ENCODE measurements at regions not wholly inside any gene's neighbourhood (a gene's known extent, or its start where the extent isn't known, plus 50 kb on each side); places are given as distances from the start of the nearest gene placed in this dataset.
"Not testable (repeated sequence)": the region's sequence is repeated elsewhere in the genome, so short reads cannot be mapped to it uniquely, and the experiment has no call there.

- DNase-seq (ENCODE audit: low read depth), result no peak
Measured at GRCh38 chr15:60134609-60135008, 130.5 kb downstream of the FOXB1 start.

DNA sequence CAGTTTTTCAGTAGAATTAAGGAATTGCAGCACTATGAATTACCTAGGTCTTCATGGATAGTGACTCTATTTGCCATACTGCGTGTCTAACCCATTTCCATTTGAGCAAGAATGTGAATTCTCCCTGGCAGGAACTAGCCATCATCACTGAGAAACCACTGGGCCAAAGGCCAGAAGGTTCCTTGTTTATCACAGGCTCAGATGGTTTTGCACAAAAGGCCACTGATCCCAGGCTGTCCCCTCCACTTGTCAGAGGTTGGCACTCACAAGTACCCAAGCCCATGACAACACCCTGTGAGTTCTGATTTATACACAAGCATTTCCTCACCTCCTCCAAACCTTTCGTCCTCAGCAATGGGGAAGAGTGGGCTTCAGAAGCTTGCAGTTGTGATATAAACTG is 131.8 kb downstream of the FOXB1 start:
- no peak for DNase-seq (ENCODE audit: low read depth)

- DNase-seq (ENCODE audit: low read depth), result peak; percentile 73
Measured at GRCh38 chr15:60137711-60138396, 133.7 kb downstream of the FOXB1 start.

GRCh38 chr15:60138397-60138968 is 134.4 kb downstream of the FOXB1 start:
- DNase-seq (ENCODE audit: low read depth), result no peak

- DNase-seq (ENCODE audit: low read depth), result no peak
Measured at GRCh38 chr15:60152386-60152785, 148.3 kb downstream of the FOXB1 start.

DNA sequence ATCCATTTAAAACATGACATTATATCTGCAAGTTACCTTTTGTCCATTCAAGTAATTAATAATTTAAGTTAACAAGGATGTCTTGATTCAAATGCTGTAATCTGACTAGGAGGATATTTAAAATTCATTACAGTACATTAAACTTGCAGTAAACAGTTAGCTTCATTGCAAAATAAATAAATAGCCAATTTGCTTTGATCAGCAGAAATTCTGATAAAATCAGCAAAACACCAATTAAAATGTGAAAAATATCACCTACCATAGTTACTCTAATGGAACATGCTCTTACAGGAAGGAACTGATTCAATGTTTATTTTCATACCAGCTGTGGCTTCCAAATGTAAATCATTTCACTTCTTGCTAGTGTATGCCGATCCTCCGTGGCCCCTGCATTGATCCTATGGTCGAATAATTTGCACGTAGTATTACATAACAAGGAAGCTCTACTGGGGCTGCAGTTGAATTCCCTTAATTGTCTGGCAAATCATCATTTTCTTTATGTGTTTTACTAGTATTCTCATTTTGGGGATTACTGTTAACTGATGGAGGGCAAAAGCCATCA is 150.7 kb downstream of the FOXB1 start:
- no peak for DNase-seq (ENCODE audit: low read depth)

DNA sequence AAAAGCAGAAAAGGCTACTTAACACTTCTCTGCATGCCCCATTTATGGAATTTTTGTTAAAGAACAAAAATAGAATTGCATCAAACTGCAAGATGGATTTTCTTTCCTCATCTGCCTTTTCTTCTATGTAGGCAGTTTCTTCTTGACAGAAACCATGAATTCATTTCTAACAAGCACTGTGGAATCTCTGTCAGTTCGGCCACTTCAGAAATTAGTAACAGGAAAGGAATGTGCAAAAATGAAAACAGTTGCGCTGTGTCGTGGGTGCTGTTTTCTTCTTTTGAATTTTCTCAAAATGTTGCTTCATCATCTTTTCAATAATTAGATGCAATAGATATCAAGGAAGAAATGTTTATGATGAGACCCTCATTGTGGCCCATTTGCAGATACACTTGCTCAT is 151.6 kb downstream of the FOXB1 start:
- peak; percentile 15 for DNase-seq (ENCODE audit: low read depth)

DNA sequence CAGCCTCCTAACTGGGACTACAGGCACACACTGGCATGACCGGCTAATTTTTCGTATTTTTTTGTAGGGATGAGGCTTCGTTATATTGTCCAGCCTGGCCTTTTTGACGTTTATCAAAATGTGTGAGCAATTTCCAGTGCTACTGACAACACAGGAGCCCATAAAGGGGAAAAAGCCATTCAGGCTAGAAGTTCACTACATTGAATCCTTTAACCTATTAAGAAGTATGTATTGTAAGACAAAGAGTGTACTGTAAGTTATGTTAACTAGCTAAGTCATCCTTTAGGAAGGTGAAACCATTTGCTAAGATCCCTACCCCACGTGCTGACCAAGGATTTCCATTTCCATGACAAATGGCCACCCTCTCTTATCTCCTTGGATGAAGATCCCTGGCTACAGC is 156.8 kb downstream of the FOXB1 start:
- no peak for DNase-seq (ENCODE audit: low read depth)

DNA sequence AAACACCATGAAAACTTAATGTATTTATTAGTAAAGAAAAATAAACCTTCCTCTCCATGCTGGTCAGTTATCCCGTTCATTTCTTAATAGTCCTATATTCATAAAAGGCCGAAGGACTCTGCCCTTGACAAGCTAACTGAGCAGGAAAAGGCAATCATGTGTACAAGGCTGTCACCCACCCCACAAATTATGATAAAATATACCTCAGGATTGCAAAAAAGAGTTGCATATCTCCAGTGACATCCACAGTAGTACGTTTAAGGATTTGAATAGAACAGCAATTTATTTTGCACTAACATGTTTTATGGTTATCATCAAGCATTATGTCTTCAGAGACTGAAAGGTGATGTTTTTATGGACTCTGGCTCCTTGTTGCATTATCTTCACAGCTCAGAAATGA is 157.6 kb downstream of the FOXB1 start:
- DNase-seq (ENCODE audit: low read depth), result no peak

- no peak for DNase-seq (ENCODE audit: low read depth)
Measured at GRCh38 chr15:60162251-60162967, 158.3 kb downstream of the FOXB1 start.

DNA sequence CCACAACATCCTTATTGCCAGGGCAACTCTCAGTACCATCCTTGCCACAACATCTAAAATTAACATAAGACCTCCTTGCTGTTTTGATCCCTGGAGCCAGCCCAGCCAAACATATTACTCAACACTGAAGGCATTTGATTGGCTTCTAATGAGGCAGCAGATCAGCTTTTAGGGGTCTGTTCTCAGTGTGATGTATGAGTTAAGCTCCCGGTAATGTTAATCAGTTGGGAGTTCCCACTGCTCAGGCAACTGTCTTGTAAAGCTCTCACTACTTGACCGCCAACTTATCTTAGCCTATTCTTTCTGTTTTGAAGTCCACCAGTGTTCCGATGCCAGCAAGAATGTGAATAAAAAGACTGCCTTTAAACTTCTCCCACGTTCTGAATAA is 158.9 kb downstream of the FOXB1 start:
- DNase-seq (ENCODE audit: low read depth), result no peak

- no peak for DNase-seq (ENCODE audit: low read depth)
Measured at GRCh38 chr15:60165111-60165510, 161.0 kb downstream of the FOXB1 start.

DNA sequence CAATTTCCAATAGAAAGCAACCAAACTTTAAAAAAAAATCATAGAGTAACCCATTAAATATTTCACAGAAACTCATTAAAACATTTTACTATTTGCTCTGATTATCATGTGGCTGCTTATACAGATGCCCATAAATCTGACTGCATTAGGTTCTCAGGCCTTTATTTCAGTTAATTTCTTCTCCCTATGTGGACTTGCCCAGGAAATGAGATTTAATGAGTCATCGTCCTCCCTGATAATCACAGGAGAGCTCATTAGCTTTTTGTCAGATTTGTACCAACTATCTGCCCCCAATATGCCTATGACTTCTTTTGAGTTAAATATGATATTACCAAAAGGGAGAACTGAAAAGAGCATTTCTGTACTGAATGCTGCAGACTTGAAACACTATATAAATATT is 168.0 kb downstream of the FOXB1 start:
- no peak for DNase-seq (ENCODE audit: low read depth)

DNA sequence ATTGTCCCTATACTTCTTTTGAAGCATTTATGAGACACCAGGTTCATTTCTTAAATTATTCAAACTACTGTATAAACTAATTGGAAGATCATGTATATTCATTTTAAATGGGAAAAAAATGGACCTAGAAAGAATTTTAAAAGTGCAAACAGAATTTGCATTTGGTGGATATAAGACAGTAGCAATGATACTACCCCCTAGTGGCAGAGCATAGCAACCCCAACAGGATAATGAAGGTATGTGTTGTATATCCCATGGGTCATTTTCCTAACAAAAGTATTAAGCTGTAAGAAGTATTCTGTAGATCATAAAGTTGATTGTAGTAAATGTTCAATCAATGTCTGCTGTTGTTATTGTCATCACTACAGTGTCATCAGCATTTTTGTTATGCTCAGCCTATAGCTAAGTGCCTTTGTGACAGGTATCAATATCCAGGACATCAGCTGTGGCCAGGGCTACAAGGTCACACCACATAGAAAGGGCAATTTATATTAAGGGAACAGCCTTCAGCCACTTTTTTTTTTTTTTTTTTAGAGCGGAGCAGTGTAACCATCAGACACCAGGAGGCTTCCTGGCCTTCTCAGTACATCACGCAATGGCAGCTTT is 175.8 kb downstream of the FOXB1 start:
- peak; percentile 55 for DNase-seq (ENCODE audit: low read depth)

DNA sequence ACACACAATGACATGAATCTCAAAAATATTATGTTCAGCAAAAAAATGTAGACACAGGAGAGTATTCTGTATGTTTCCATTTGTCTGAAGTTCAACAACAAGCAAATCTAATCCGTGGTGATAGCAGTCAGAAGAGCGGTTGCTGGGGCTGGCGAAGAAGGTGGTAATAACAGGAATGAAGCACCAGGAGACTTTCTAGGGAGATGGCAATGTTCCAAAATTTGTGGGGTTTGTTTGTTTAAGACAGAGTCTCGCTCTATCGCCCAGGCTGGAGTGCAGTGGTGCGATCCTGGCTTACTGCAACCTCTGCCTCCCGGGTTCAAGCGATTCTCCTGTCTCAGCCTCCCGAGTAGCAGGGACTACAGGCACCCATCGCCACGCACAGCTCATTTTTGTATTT is 177.8 kb downstream of the FOXB1 start:
- not testable (repeated sequence) for DNase-seq (ENCODE audit: low read depth)

- DNase-seq (ENCODE audit: low read depth), result no peak
Measured at GRCh38 chr15:60183366-60183765, 179.3 kb downstream of the FOXB1 start.

- peak; percentile 11 for DNase-seq (ENCODE audit: low read depth)
Measured at GRCh38 chr15:60184579-60184978, 180.5 kb downstream of the FOXB1 start.

- no peak for DNase-seq (ENCODE audit: low read depth)
Measured at GRCh38 chr15:60191016-60191415, 186.9 kb downstream of the FOXB1 start.

- DNase-seq (ENCODE audit: low read depth), result no peak
Measured at GRCh38 chr15:60191821-60192220, 187.7 kb downstream of the FOXB1 start.

DNA sequence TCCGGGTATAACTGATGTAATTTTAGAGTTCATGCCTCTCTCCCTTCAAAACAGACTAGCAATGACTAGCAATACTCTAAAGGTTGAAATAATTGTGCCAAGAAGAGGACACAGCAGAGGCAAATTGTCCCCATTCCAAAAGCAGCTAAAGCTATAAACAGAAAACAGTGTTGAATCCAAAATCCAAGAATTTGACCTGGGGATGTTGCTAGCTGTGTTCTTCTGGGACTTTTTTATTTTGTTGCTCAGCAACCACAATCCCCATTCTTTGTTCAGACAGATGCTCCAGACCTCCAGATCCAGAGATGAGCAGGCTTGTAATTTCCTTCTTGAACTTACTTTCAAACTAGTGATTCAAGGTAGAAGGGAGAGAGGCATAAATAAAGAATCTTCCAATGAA is 191.5 kb downstream of the FOXB1 start:
- no peak for DNase-seq (ENCODE audit: low read depth)

DNA sequence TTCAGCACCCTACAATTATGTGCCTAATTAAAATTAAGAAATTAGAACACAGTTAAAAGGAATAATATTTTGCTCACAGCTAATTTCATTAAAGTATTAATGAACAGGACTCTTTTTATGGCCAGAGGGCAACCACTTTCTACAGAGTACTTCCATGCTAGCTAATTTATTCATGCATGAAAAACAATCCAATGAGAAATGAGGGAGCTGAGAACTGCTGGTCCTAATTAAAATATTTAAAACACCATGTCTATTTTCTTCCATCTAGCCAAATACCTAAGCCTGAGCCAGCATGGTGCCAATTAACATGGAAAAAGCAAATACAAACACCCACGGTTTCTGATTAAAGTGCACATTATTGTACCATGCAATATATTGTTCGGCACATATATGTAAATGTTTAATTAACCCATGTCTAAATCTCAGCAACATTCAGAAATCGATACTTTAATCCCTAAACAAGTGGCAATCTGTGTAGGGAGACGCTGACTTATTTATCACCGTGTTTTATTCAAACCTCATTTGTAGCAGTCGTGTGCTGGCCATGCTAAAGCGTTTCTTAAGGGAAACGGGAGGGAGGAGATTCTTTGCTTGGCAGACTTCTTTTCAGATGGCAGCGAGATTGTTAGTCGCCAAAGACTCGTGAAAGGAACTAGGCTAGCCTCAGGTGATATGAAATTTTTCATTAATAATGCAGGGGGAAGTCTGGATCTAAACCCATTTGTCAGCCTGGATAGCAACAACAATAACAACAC is 193.5 kb downstream of the ANXA2 start:
- no peak for DNase-seq (ENCODE audit: low read depth)
